MM.1S (cell line): ENCODE measurements at regions not wholly inside any gene's neighbourhood (a gene's known extent, or its start where the extent isn't known, plus 50 kb on each side); places are given as distances from the start of the nearest gene placed in this dataset.
"Not testable (repeated sequence)": the region's sequence is repeated elsewhere in the genome, so short reads cannot be mapped to it uniquely, and the experiment has no call there.

ENCODE experiments used
- DNase-seq: peaks from one replicate; pipeline ENCODE4 v3.0.0-alpha.2; 2015
- H2AFZ ChIP-seq: fragments of 300-600 bp; sonication (generic); 2 replicates; pipeline ENCODE4 v1.6.0; 2016; ENCODE audit warnings: antibody characterized with exemption, low read length
- H3F3A ChIP-seq: fragments of 300-600 bp; sonication (generic); 2 replicates; pipeline ENCODE4 v1.6.1; 2016; ENCODE audit warnings: mild to moderate bottlenecking, antibody characterized with exemption, low read length, moderate library complexity, mixed read lengths; ENCODE audit not compliant: insufficient read depth
- H3K27ac ChIP-seq: fragments of 300-600 bp; sonication (generic); 2 replicates; pipeline ENCODE4 v1.5.1; 2016; ENCODE audit warnings: mild to moderate bottlenecking, low read length
- H3K27me3 ChIP-seq: fragments of 300-600 bp; sonication (generic); replicated peaks from 2 replicates; pipeline ENCODE4 v1.6.0; 2016; ENCODE audit warnings: low read length; ENCODE audit not compliant: insufficient read depth
- H3K36me3 ChIP-seq: fragments of 300-600 bp; sonication (generic); replicated peaks from 2 replicates; pipeline ENCODE4 v1.6.1; 2016; ENCODE audit warnings: mild to moderate bottlenecking, low read length, mixed read lengths; ENCODE audit not compliant: insufficient read depth
- H3K4me1 ChIP-seq: fragments of 300-600 bp; sonication (generic); 2 replicates; pipeline ENCODE4 v1.6.1; 2016; ENCODE audit warnings: low read length, mixed read lengths
- H3K4me2 ChIP-seq: fragments of 300-600 bp; sonication (generic); 2 replicates; pipeline ENCODE4 v1.6.0; 2016; ENCODE audit warnings: low read depth, low read length
- H3K4me3 ChIP-seq: fragments of 300-600 bp; sonication (generic); 2 replicates; pipeline ENCODE4 v1.5.1; 2016; ENCODE audit warnings: low read length, mixed read lengths
- H3K79me2 ChIP-seq: fragments of 300-600 bp; sonication (generic); 2 replicates; pipeline ENCODE4 v1.6.1; 2016; ENCODE audit warnings: mixed run types, low read length, mixed read lengths
- H3K9ac ChIP-seq: fragments of 300-600 bp; sonication (generic); 2 replicates; pipeline ENCODE4 v1.6.1; 2016; ENCODE audit warnings: low read length, mixed read lengths
- H3K9me2 ChIP-seq: fragments of 300-600 bp; sonication (generic); replicated peaks from 2 replicates; pipeline ENCODE4 v1.6.1; 2016; ENCODE audit warnings: mild to moderate bottlenecking, low read length, mixed read lengths; ENCODE audit not compliant: insufficient read depth
- H3K9me3 ChIP-seq: fragments of 300-600 bp; sonication (generic); replicated peaks from 2 replicates; pipeline ENCODE4 v1.6.1; 2016; ENCODE audit warnings: mild to moderate bottlenecking, low read length, mixed read lengths; ENCODE audit not compliant: insufficient read depth
- H4K20me1 ChIP-seq: fragments of 300-600 bp; sonication (generic); 2 replicates; pipeline ENCODE4 v1.6.1; 2016; ENCODE audit warnings: mild to moderate bottlenecking, low read length, moderate library complexity, mixed read lengths; ENCODE audit not compliant: insufficient read depth
- EZH2 ChIP-seq: fragments of 300-600 bp; sonication (generic); optimal IDR thresholded peaks from 2 replicates; pipeline ENCODE3; 2017; ENCODE audit warnings: low read depth, mild to moderate bottlenecking, antibody characterized with exemption, low read length, mixed read lengths
- EZH2phosphoT487 ChIP-seq: fragments of 300-600 bp; sonication (generic); IDR thresholded peaks from 2 replicates; pipeline ENCODE4 v1.6.1; 2018; ENCODE audit warnings: antibody characterized with exemption, low read length
- TF ChIP-seq, protein P1 (sequence below): fragments of 300-600 bp; sonication (generic); IDR thresholded peaks from 2 replicates; pipeline ENCODE4 v1.5.1; 2016; ENCODE audit warnings: antibody characterized with exemption, low read length, mixed read lengths

DNA sequence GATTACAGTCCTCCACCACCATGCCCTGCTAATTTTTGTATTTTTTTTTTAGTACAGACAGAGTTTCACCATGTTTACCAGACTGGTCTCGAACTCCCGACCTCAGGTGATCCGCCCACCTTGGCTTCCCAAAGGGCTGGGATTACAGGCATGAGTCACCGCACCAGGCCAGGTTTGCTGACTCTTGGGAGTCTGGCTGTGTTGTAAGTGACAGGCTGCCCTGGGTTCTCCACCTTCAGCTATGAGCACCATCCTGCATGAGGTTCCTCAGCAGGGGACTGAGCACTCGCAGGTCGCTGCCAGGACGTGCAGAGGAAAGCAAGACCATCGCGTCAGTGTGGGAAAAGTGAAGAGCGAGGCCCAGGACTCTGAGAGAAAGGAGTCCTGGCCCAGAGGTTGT, 112.6 kb upstream of the NDUFV2 start:
- H3K79me2 ChIP-seq = no peaks in the 10 kb centered on the region
- H3F3A ChIP-seq = no peaks in the 10 kb centered on the region
- no peak overlapping the region for H3K4me3 ChIP-seq
- no peaks in the 10 kb centered on the region for H3K27me3 ChIP-seq
- H3K4me1 ChIP-seq = peaks cover 11% of the 10 kb centered on the region
- TF ChIP-seq, protein P1, sequence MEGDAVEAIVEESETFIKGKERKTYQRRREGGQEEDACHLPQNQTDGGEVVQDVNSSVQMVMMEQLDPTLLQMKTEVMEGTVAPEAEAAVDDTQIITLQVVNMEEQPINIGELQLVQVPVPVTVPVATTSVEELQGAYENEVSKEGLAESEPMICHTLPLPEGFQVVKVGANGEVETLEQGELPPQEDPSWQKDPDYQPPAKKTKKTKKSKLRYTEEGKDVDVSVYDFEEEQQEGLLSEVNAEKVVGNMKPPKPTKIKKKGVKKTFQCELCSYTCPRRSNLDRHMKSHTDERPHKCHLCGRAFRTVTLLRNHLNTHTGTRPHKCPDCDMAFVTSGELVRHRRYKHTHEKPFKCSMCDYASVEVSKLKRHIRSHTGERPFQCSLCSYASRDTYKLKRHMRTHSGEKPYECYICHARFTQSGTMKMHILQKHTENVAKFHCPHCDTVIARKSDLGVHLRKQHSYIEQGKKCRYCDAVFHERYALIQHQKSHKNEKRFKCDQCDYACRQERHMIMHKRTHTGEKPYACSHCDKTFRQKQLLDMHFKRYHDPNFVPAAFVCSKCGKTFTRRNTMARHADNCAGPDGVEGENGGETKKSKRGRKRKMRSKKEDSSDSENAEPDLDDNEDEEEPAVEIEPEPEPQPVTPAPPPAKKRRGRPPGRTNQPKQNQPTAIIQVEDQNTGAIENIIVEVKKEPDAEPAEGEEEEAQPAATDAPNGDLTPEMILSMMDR = no peak
- TF ChIP-seq EZH2phosphoT487 (no peak), EZH2 (no peak)
- H2AFZ ChIP-seq = no peak overlapping the region
- no peak overlapping the region for H3K9ac ChIP-seq
- no peak for DNase-seq
- no peaks in the 10 kb centered on the region for H3K9me3 ChIP-seq
- no peaks in the 10 kb centered on the region for H4K20me1 ChIP-seq
- no peaks in the 10 kb centered on the region for H3K36me3 ChIP-seq
- H3K4me2 ChIP-seq = no peak overlapping the region
- no peaks in the 10 kb centered on the region for H3K9me2 ChIP-seq
- H3K27ac ChIP-seq = no peak overlapping the region

DNA sequence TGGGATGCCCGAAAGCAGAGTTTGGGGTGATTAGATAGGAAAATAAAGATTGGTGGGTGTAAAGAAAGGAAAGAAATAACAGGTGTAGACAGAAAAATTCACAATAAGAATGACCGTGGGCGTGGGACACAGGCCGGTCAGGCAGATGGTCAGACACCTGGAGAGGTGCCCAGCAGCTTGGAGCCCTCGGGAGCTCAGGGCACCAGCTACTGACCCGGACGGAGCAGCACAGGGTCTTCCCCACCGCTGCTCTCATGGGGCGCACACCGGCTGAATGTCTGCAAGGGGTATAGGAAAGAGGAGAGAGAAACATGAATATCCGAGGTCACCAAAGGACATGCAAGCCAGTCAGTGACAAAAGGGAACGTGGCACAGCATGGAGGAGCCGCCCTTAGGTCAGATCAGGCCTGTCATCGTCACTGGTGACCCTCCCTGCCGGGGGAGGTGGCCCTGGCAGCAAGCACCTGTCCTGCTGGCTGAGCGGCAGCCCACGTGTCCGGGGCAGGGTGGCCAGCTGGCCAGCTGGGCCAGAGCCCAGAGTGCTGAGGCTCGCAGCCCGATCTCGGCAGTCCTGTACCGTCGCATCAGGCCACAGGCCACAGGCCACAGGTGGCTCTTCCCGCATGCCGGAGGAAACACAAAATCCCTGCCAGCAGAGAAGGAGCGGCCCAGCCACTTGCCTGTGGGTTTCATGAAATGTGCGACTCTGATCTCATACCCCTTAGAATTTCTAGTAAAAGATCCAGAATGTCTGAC, 112.0 kb upstream of the NDUFV2 start:
- no peak overlapping the region for H3K27ac ChIP-seq
- DNase-seq = no peak

DNA sequence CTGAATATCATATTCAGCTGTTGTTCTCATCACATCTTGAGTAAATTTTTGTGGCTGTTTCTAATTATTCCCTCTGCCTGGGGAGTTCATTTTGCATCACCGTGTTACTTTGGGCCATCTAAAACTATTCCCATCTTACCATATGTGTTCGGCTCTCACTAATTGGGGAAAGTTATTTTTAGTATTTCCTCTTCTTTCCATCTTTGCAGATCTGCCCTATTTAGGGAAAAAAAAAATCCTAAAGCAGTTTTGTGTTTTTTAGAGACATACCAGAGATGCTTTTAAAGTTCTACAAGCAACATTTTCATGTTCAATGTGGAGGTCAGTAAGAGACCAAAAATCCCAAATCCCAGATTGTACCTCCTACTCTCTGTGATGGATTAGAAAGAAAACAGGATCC, 111.3 kb upstream of the NDUFV2 start:
- H3K27me3 ChIP-seq = no peaks in the 10 kb centered on the region
- H3K9me3 ChIP-seq = no peaks in the 10 kb centered on the region
- H2AFZ ChIP-seq = no peak overlapping the region
- H3K4me1 ChIP-seq = peaks cover 11% of the 10 kb centered on the region
- no peaks in the 10 kb centered on the region for H3K9me2 ChIP-seq
- no peak for DNase-seq
- no peaks in the 10 kb centered on the region for H3K36me3 ChIP-seq
- no peak overlapping the region for H3K9ac ChIP-seq
- no peaks in the 10 kb centered on the region for H3K79me2 ChIP-seq
- H3K4me2 ChIP-seq = no peak overlapping the region
- H4K20me1 ChIP-seq = no peaks in the 10 kb centered on the region
- TF ChIP-seq, protein P1 = no peak
- TF ChIP-seq EZH2 (no peak), EZH2phosphoT487 (no peak)
- H3K4me3 ChIP-seq = no peak overlapping the region
- no peaks in the 10 kb centered on the region for H3F3A ChIP-seq
- no peak overlapping the region for H3K27ac ChIP-seq

More for the DNA sequence above, 112.0 kb upstream of the NDUFV2 start:
- no peak overlapping the region for H3K9ac ChIP-seq
- H3K4me3 ChIP-seq = no peak overlapping the region
- peaks cover 11% of the 10 kb centered on the region for H3K4me1 ChIP-seq
- no peaks in the 10 kb centered on the region for H3K79me2 ChIP-seq
- no peak overlapping the region for H2AFZ ChIP-seq
- H3K9me2 ChIP-seq = no peaks in the 10 kb centered on the region
- TF ChIP-seq, protein P1 = no peak
- no peak for TF ChIP-seq EZH2
- TF ChIP-seq EZH2phosphoT487 = no peak
- H3F3A ChIP-seq = no peaks in the 10 kb centered on the region
- no peaks in the 10 kb centered on the region for H3K36me3 ChIP-seq
- no peaks in the 10 kb centered on the region for H3K9me3 ChIP-seq
- H3K27me3 ChIP-seq = no peaks in the 10 kb centered on the region
- no peak overlapping the region for H3K4me2 ChIP-seq
- H4K20me1 ChIP-seq = no peaks in the 10 kb centered on the region

DNA sequence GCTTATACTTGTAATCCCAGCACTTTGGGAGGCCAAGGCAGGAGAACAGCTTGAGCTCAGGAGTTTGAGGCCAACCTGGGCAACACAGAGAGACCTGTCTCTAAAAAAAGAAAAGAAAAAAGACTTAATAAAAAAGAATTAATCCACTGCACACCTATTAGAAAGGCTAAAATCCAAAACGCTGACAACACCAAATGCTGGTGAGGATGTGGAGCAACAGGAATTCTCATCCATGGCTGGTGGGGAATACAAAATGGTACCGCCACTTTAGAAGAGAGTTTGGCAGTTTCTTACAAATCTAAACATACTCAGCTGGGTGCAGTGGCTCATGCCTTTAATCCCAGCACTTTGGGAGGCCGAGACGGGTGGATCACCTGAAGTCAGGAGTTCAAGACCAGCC, 110.0 kb upstream of the NDUFV2 start:
- H3K9ac ChIP-seq, H4K20me1 ChIP-seq, H3F3A ChIP-seq, H3K27ac ChIP-seq, DNase-seq, H3K9me3 ChIP-seq, H2AFZ ChIP-seq, H3K79me2 ChIP-seq, H3K27me3 ChIP-seq, H3K4me2 ChIP-seq, H3K4me3 ChIP-seq, H3K9me2 ChIP-seq, H3K36me3 ChIP-seq: not testable (repeated sequence)
- H3K4me1 ChIP-seq = peaks cover 11% of the 10 kb centered on the region
